HG03060 (cell line): ENCODE measurements at regions not wholly inside any gene's neighbourhood (a gene's known extent, or its start where the extent isn't known, plus 50 kb on each side); places are given as distances from the start of the nearest gene placed in this dataset.
"Not testable (repeated sequence)": the region's sequence is repeated elsewhere in the genome, so short reads cannot be mapped to it uniquely, and the experiment has no call there.

Experiments used
- ATAC-seq: cut with Tn5 transposase; IDR thresholded peaks from one replicate; pipeline ENCODE4 v1.9.1; 2021; ENCODE audit warnings: low read depth, moderate number of reproducible peaks; ENCODE audit not compliant: unreplicated experiment

- ATAC-seq, result no peak
Measured at GRCh38 chr11:29495676-29496075, 521.2 kb downstream of the KCNA4 start.

DNA sequence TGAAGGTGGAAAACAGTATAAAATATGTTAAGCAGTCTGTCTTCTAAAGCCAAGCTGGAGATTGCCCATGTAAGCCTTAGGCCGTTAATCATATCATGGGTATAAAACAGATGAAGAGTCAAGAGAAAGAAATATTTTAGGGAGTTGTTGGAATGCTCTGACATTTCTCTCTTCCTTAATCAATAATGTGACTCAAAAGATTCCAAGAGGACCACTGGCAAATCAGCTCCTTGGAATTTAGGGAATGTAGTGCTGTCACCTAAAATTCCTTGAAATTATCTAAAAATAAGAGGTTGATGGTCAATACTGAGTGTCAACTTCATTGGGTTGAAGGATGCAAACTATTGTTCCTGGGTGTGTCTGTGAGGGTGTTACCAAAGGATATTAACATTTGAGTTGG, 525.9 kb downstream of the KCNA4 start:
- ATAC-seq, result no peak

- ATAC-seq, result no peak
Measured at GRCh38 chr11:29486301-29486700, 530.5 kb downstream of the KCNA4 start.

DNA sequence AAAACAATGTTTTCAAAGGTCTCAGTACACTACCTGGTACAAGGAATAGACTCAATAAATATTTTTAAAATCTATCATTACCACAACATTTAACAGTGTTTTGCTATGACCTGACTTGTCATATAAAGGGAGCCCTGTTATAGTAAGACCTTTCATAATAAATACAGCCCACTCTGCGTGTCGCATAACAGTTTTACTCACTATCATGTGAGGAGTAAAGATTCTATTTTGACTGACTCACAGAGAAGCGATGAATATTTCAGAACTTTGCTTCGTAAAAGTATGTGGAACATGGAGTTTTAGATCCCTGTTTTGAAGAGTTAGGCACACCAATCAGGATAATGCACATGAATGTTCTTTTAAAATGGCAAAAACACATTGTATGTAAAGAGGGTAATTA, 531.2 kb downstream of the KCNA4 start:
- no peak for ATAC-seq

DNA sequence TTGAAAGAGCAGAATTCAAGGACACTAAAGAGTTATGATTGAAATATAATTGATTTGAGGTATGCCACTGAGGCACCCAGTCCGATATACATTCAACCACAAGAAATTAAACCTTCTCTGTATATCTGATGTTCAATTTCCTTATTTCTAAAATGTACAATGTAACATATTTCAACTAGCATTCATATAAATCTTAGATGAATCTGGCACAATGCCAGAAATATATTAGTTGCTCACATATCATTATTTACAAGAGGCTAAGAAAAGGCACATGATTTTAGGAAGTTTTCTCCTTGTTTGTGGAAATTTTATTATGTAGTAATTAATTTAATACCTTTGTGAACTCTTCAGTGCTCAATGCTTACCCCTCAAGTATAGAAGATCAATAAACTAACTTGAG, 532.3 kb downstream of the KCNA4 start:
- ATAC-seq, result no peak

DNA sequence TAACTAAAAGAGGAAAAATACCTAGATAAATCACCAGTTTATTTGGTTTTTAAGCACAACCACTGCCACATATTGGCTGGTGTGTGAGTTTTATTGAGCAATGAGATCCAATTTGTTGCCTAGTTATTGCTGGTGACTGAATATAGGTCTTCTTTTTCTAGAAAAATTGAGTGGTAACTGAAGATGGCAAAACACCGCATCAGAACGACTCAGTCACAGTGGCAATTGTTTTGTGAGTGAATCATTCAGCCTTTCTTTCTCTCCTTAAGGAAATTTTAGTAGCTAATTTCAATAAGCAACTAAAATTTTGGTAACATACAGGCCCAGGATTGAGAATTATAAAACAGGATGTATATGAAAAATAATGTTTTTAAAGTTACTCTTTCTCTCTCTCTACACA, 533.0 kb downstream of the KCNA4 start:
- ATAC-seq, result no peak

DNA sequence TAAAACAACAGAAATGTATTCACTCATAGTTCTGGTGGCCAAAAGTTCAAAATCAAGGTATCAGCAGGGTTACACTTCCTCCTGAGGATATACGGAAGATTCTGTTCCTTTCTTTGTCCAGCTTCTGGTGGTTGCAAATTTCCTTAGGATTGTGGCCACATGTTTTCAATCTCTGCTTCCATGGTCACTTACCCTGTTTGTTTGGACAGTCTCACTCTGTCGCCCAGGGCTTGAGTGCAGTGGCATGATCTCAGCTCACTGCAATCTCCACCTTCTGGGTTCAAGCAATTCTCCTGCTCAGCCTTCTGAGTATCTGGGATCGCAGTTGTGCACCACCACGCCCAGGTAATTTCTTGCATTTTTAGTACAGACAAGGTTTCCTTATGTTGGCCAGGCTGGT, 534.3 kb downstream of the KCNA4 start:
- ATAC-seq, result no peak

GRCh38 chr11:29481738-29482137, 535.1 kb downstream of the KCNA4 start:
- ATAC-seq, result no peak

- no peak for ATAC-seq
Measured at GRCh38 chr11:29480981-29481380, 535.8 kb downstream of the KCNA4 start.

DNA sequence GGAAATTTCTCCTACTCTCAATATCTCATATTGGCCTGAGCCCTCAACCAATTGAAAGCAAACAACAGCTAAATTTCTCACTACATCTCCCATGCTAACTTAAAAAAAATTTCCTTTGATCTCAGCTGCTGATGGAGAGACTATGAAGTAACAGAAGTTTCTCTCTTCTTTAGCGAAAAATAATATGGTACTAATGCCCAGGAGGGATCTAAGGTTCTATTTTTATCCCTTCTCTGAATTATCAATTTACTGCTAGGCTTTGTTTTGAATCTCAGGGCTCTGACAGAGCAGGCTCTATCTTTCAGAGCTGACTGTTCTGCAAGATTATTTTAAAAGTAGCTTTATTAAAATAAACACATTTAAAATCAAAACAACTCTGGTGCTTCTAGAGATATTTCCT, 558.6 kb downstream of the KCNA4 start:
- ATAC-seq, result no peak

GRCh38 chr11:29452146-29452545, 564.7 kb downstream of the KCNA4 start:
- ATAC-seq, result no peak

DNA sequence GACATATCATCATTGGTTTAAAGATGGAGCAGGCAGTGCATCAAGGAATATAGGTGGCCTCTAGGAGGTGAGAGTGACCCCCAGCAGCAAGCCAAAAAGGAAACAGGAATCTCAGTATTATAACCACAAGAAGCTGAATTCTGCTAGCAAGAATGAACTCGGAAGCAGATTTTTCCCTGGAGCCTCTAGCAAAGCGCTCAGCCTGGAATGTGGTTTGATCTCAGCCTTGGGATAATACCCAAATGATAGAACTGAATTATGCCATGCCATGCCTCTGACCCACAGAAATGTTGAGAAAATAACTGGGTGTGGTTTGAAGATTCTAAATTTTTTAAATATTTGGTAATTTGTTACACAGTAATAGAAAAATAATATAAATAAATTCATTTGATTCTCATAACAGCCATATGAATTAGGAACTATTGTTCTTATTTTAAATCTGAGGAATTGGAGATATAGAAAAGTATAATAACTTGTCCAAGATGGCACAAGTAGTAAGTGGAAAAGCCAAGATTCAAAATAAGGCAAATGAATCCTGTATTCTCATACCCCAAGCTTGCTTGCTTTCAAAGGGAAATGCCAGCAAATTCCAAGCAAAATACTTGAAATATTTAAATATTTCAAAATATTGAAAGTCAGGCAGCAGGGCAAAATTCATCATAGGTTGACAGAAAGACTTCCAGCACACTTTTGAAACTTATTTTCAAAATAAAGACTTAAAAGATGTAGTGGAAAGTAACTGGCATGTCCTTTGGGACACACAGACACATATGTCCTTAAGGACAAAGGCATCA, 567.4 kb downstream of the KCNA4 start:
- no peak for ATAC-seq

GRCh38 chr11:29448246-29448877, 568.5 kb downstream of the KCNA4 start:
- no peak for ATAC-seq

DNA sequence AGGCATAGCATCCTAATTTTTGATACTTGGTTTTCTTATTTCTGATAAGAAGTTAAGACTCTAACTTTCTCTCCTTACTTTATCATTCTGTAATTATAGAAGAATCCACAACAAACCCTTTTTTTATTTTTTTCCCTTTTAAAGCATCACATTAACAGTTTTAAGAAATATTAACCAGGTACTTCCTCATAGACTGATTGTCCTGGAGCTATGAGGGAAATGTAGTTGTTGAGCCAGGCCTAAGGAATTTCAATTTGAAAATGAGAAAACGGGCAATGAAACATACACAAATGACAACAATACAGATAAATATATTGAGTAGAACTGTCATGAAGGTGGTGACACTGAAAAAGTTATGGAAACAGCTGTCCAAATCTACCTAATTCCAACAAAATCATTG, 569.0 kb downstream of the KCNA4 start:
- no peak for ATAC-seq

- ATAC-seq, result no peak
Measured at GRCh38 chr11:29446132-29446531, 570.7 kb downstream of the KCNA4 start.

- not testable (repeated sequence) for ATAC-seq
Measured at GRCh38 chr11:29445191-29445590, 571.6 kb downstream of the KCNA4 start.

- no peak for ATAC-seq
Measured at GRCh38 chr11:29438815-29439214, 578.0 kb downstream of the KCNA4 start.

DNA sequence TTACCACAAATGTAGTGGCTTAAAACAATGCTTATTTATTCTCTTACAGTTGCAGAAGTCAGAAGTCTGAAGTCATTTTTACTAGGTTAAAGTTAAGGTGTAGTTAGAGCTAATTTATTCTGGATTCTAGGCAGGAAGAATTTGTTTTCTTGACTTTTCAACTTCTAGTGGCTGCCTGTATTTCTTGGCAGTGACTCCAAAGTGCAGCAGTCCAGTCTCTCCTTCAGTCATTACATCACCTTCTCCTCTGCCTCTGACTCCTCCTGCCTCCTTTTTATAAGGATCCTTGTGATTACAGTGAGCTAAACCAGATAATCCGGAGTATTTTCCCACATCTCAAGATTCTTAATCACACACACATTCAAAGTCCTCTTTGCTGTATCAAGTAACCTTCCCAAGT, 581.4 kb downstream of the KCNA4 start:
- ATAC-seq, result no peak

GRCh38 chr11:29432719-29433325, 584.0 kb downstream of the KCNA4 start:
- ATAC-seq, result no peak

DNA sequence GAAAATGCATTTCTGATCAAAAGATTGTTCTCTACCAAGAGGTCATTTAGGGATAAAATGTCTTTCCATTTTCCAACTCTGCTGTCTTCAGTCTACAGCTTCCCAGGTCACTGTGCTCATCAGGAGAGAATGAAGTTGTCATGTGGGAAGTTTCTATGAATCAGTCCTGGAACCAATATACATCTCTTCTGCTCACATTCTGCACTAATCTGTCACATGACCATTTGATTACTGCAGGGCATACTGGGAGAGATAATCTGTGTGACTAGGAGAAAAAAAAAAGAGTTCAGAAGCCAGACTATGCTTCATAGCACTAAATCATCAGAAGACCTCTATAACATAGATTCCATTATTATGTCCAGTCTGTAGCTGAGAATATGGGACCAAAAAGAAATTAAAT, 611.5 kb downstream of the KCNA4 start:
- ATAC-seq, result no peak

- no peak for ATAC-seq
Measured at GRCh38 chr11:29395555-29396072, 621.2 kb downstream of the KCNA4 start.

DNA sequence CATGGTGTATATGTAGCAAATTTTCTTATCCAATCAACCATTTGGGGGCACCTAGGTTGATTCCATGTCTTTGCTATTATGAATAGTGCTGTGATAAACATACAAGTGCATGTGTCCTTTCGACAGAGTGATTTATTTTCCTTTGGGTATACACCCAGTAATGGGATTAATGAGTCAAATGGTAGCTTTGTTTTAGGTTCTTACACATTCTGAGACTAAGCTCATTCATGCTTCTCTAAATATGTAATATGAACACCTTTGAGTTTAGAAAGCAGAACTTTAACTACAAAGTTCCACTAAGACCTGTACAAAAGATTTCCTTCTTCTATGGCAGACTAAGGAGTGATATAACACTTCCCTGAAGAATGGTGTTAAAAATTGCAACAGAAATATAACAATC, 627.0 kb downstream of the KCNA4 start:
- ATAC-seq, result no peak
